DMS 273 (cell line): ENCODE measurements at regions not wholly inside any gene's neighbourhood (a gene's known extent, or its start where the extent isn't known, plus 50 kb on each side); places are given as distances from the start of the nearest gene placed in this dataset.
A peak's percentile ranks its signal among the peaks of the same experiment; 100 is the strongest.
"Not testable (repeated sequence)": the region's sequence is repeated elsewhere in the genome, so short reads cannot be mapped to it uniquely, and the experiment has no call there.

ENCODE experiments used
- DNase-seq: peaks from one replicate; lab custom pipeline; 2025; ENCODE audit not compliant: unreplicated experiment; lab: John Stamatoyannopoulos, UW

- DNase-seq, result no peak
Observed at GRCh38 chr1:213573648-213574009, 414.1 kb upstream of the PROX1 start.

GRCh38 chr1:213582976-213583567 lies 404.7 kb upstream of the PROX1 start:
- no peak for DNase-seq

DNA sequence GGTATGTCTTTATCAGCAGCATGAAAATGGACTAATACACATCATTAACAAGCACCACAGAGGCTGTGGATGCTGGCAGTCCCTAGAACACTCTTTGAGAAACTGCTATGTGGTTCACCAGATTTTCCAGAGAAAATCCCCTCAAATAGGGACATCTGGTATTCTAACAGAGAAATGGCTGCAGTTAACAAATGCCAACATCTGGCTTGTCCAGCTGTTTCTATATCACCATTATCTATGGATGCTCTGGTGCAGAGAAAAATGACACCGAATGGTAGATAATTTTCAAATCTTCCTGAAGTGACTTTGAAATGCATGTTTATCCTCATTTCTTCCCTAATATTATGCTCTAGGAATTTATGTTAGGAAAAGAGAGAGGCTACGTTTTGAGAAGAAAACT lies 403.5 kb upstream of the PROX1 start:
- DNase-seq, result peak; percentile 10

DNA sequence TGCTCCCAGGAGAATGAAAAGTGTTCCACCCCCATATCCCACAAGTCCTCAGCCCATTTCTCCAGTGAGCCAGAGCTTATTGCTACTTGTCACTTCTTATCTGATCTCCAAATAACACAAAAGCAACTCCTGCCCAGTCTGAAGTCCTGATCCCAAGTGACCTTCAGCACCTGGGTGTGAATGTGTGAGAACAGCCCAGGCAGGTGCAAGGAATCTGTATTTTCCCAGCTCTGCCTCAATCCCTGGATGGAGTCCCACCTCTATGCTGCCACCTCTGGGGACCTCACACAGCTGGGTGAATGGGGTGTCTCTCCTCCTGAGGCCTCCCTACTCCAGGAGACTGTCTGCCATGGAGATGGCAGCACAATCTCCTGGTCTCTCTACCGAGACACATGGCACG lies 402.4 kb upstream of the PROX1 start:
- no peak for DNase-seq

DNA sequence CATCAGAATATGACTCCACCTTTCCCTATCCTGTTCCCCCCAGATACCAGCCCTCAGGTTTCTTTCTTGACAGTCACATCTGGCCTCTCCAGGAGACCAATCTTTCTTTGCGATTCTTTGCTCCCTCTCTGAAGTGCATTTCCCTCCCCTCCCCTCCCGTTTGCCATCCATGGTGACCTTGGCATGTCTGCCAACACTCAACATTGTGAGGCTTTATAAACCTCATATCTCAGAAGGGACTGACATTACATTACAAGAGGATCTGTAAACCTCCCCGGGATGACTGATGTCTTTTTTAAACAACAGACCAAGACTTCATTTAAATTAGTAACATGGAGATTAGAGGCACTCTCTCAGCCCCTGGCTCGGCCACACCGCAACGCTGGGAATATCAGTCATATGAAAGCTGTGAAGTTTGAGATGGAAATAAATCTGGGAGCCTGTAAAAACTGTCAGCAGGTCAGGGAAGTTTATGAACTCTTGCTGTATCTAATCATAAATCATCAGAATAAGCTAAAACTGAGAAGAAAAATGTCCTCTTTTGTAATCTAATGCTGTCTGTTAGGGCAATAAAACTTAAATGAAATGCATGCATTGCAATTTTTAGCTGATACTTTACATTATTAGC lies 401.7 kb upstream of the PROX1 start:
- DNase-seq, result no peak

- no peak for DNase-seq
Observed at GRCh38 chr1:213586587-213586972, 401.2 kb upstream of the PROX1 start.

GRCh38 chr1:213596729-213597128 lies 391.0 kb upstream of the PROX1 start:
- DNase-seq, result no peak

DNA sequence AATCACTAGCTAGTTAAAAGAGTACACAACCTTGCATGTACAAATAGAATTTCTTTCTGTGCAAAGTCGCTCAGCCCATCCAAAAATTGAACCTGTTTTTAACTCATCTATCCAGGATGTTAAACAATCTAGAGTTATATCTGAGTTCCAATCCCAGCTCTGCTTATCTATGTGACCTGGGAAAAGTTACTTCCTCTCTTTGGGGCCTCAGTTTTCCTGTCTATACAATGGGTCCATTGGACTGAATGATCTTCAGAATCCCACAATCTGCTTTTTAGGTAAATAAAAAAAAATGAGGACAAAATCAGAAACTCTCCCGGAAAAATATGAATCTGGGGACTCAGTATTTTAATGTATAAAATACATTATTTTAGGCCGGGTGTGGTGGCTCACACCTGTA lies 389.5 kb upstream of the PROX1 start:
- no peak for DNase-seq

DNA sequence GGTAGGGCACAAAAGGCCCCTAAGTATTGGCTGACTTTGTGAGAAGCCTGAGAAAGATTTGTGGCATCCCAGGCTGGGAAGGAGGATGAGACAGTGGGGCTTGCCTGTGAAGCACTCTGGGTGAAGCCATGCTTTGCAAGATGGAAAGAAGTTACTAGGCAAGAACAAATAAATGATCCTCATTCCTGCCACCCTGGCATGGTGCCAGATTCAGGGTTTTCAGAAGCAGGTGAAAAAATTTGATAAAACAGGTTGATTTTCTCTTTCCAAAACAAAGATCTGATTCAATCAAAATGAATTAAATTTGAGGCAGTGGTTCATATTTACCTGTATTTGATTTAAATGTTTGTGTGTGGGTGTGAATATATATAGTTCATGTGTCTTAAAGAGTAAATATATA lies 386.9 kb upstream of the PROX1 start:
- DNase-seq, result peak; percentile 21

GRCh38 chr1:213601705-213602104 lies 386.1 kb upstream of the PROX1 start:
- DNase-seq, result not testable (repeated sequence)

GRCh38 chr1:213602796-213603486 lies 384.8 kb upstream of the PROX1 start:
- no peak for DNase-seq

DNA sequence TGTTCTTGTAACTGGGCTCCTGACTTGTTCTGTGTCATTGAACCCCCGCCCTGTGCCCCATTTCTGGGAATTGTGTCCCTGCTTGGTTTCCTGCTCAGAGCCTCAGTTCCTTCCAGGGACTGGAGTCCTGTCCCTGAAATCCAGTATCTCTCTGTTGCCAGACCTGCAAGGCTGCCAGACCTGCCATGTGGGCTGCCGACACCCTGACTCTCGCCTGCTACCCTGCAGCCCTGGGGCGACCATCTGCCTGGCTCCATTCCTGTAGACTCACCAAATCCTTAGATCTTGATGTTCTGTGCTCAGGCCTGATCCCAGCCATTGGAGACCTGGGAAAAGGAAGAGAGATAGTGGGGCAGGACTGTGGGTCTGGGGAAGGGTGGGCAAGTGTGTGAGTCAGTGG lies 383.3 kb upstream of the PROX1 start:
- DNase-seq, result no peak

DNA sequence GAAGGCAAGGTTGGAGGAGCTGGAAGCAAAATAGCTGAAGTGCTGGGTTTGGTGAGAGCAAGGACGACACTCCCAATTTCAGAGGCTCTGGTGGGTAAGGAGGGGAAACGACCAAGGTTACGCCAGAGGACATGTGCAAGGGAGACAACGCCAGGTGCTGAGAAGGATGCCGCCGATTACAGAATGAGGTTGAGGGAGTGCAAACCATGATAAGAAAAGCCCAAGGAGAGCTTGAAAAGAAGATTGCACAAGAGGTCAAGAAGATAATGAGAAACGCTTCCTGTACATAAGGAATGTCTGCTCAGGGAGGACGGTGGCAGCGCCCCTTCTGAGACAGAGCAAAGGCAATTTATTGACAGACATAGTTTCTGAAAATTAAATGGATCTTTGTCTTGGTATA lies 382.0 kb upstream of the PROX1 start:
- DNase-seq, result no peak

- DNase-seq, result peak; percentile 20
Observed at GRCh38 chr1:213606252-213606820, 381.4 kb upstream of the PROX1 start.

GRCh38 chr1:213613549-213613948 lies 374.2 kb upstream of the PROX1 start:
- no peak for DNase-seq

GRCh38 chr1:213615226-213615916 lies 372.4 kb upstream of the PROX1 start:
- peak; percentile 21 for DNase-seq

DNA sequence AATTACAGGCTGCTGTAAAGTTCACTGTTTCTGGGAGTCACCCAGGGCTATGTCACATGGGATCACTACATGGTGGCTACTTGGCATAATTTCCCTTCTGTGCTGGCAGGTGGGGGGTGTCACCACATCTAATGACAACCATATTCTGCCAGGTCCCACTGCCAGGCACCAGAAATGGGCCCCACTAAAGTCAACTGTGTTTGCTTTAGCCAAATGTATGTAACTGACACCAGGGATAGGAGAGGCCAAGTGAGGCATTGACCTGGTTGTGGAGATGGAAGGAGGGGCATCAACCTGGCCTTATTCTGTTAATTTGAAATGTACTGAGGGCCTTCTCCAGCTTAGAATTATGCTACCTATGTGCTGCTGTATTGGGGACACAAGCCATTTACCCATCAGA lies 370.6 kb upstream of the PROX1 start:
- DNase-seq, result no peak

DNA sequence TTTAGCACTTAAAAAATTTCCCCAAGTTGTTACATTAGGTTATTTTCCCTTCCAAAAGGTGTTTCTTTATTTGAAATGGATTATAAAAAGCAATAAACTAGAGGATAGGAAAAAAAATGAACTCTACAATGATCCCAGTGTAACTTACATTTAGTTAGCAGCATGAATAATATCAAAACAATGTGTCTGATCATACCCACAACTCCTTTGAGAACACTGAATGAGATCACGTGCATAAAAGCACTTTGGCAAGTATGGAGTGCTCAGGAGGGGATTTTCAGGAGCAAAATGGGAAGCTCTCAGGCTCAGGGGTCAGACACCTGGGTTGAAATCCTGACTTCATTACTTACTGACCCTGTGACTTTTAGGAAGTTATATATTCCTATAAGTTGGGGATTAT lies 369.7 kb upstream of the PROX1 start:
- no peak for DNase-seq

DNA sequence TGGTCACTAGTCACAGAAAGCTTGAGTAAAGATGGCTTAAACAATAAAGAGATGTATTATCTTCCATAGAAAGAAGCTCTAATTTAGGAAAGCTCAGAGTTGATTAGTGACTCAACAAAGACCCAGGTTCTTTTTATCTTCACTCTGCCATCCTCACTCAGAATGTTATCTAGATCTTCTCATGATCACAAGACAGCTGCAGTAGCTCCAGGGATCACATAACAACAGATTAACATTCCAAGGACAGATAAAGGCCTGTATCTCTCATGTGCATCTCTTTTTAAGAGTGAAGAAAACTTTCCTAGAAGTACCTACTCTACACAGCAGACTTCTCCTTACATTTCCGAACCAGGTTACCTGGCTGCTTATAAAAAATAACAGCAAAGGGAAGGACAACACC lies 368.7 kb upstream of the PROX1 start:
- no peak for DNase-seq

DNA sequence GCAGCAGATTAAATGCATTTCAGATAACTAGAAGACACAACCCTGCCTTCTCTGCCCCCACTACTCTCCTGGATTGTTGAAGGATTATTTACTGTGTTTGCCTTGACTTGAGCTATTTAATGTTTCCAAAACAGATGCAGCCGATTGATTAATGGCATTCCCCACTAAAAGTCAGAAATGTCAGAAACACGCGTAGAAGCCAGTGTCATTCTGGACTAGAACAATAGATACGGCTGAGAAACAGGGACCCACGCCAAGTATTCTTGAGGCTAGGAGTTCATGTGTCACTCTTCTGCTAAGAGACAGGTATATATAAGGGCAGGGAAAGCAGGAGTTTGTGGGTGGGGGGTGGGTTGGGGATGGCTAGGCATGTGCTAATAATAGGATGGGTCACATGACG lies 366.7 kb upstream of the PROX1 start:
- no peak for DNase-seq

GRCh38 chr1:213622365-213623063 lies 365.3 kb upstream of the PROX1 start:
- no peak for DNase-seq
